ENCODE measurements at regions not wholly inside any gene's neighbourhood (a gene's known extent, or its start where the extent isn't known, plus 50 kb on each side); places are given as distances from the start of the nearest gene placed in this dataset.

GRCh38 chr17:37796076-37796475, 51.2 kb upstream of the HNF1B start:
- Mint-ChIP-seq H3K4me3 (no peak overlapping the region), H3K9me3 (no peaks in the 10 kb centered on the region), H3K27ac (no peak overlapping the region), H3K27me3 (peaks cover 17% of the 10 kb centered on the region), H3K4me1 (peaks cover 5% of the 10 kb centered on the region), H3K36me3 (no peaks in the 10 kb centered on the region)
- no peak for ATAC-seq (ENCODE audit: low read depth)
- POLR2A ChIA-PET, result no interaction called here
- no peak for DNase-seq

Data from activated naive CD8-positive, alpha-beta T cell treated with anti-CD3 and anti-CD28 coated beads, Interleukin-2, amount 10 ng/mL, durations not matched to agents 7 days and 5 days (primary cell).